ENCODE measurements at regions not wholly inside any gene's neighbourhood (a gene's known extent, or its start where the extent isn't known, plus 50 kb on each side); places are given as distances from the start of the nearest gene placed in this dataset.

- FAIRE-seq, result no peak
Measured at GRCh38 chr21:38997051-38997842, 186.0 kb downstream of the PSMG1 start.

- FAIRE-seq, result no peak
Measured at GRCh38 chr21:38996355-38996754, 186.9 kb downstream of the PSMG1 start.

GRCh38 chr21:38995731-38996130 is 187.5 kb downstream of the PSMG1 start:
- no peak for FAIRE-seq

- no peak for FAIRE-seq
Measured at GRCh38 chr21:38995071-38995669, 188.1 kb downstream of the PSMG1 start.

DNA sequence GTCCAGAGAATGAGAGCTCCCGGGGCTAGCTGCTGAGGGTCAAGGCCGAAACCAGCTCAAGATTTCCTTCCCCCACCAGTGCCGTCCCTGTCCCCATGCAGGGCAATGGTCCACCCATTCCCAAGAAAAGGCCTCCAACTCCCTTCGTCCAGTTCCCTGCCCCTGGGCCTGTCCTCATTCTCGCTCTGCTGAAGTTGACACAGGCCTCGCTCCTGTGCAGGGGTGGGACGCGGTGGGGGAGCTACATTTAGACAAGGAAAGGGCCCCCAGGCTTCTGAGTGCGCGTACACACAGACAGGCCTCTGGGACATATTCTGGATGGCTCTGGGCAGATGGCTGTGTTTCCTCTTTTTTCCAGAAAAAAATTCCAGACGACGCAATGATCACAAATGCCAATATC is 188.3 kb downstream of the ETS2 start:
- no peak for FAIRE-seq

- FAIRE-seq, result no peak
Measured at GRCh38 chr21:38993561-38993960, 187.8 kb downstream of the ETS2 start.

DNA sequence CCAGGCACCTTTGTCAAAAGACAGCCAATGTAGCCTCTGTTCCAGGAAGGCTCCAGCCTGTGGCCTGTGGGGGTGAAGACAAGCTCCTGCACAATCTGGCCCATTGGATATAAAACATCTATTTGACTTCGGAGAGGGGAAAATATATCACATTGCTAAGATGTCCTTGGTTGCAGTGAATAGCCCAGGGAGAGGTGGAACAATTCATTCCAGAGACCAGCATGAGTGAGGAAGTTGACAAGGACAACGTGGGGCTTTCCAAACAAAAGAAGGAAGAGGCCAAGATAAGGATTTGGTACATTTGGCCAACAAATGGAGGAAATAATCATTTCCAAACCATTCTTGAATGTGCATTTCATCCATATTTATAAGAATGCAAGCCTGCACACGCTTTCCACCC is 187.0 kb downstream of the ETS2 start:
- FAIRE-seq, result no peak

DNA sequence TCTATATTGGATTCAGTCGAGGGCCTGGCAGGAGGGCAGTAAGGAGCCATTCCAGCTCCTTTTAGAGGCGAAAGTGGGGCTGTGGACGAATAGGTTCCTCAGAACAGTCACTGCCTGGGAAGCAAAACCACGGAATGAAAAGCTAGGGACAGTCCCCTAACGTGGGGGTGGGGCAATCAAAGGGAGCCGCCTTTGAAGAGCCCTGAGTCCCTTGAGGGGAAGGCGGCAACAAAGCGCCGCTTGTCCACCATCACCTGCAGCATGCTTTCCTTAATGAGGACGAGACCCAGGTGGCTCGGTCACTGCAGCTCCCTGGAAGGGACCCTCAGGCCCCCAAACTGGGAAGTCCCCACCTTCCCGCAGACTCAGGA is 184.7 kb downstream of the ETS2 start:
- no peak for FAIRE-seq

GRCh38 chr21:38989745-38990423 is 184.2 kb downstream of the ETS2 start:
- no peak for FAIRE-seq

GRCh38 chr21:38989379-38989744 is 183.6 kb downstream of the ETS2 start:
- no peak for FAIRE-seq

GRCh38 chr21:38988509-38989378 is 183.0 kb downstream of the ETS2 start:
- no peak for FAIRE-seq

- FAIRE-seq, result no peak
Measured at GRCh38 chr21:38987633-38988508, 182.1 kb downstream of the ETS2 start.

DNA sequence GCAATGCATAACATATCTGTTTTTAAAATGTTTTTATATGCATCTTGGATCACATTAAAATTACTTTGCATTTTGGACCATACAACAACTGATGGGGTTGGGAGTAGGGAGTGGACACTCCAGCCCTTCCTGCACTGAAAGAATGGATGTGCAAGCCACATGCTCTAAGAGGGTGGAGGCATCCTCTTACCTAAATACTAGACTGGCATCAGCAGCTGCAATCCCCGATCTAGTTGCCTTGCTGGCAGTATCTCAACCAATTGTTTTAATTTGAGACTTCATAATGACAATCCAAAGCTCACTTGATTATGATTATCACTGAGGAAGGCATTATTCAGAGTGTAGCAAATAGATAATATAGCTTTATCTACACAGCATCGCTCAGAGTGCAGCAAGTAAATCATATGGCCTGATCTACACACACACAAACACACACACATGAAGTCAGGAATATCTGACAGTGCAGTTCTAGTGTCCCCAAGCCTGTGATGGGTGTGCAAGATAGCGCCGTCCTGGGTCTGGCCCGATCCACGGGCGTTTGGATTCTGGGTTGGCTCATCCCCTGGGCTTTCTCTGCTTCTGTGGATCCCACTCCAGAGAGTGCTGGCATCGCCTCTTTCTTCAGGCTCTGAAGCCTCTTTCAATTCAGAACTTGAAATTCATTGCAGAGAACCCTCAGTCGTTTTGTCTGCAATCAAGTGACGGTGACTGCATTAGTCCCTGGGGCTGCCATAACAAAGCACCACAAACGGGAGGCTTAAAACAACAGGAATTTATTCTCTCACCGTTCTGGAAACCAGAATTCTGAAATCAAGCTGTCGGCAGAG is 181.3 kb downstream of the ETS2 start:
- no peak for FAIRE-seq

GRCh38 chr21:38986406-38986805 is 180.7 kb downstream of the ETS2 start:
- no peak for FAIRE-seq

- no peak for FAIRE-seq
Measured at GRCh38 chr21:38985568-38986378, 180.0 kb downstream of the ETS2 start.

DNA sequence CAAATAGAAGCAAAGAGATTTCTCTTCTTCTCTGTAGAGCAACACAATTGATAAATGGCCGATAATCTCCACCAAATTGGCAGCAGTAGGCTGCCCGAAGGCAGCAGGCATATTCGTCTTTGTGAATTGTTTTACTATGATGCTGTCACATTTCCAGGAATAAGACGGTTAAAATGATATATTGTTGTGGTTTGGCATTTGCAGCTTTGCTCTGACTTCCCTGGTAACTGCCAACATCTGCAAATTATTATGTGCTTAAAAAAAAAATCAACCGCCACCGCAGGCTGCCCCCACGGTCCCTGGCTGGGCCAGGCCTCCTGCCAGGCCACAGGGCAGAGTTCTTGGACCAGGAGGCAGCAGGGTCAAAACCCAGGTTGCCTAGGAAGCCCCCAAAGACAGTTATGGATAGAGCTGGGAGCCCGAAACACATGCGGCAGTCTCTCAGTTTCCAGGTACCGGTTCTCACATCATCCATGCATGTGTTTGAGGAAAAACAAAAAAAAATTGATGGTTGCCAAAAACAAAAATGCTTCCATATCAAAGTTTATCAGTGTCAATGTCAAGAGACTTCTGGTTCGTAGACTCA is 179.3 kb downstream of the ETS2 start:
- FAIRE-seq, result no peak

GRCh38 chr21:38984568-38984967 is 178.8 kb downstream of the ETS2 start:
- FAIRE-seq, result no peak

DNA sequence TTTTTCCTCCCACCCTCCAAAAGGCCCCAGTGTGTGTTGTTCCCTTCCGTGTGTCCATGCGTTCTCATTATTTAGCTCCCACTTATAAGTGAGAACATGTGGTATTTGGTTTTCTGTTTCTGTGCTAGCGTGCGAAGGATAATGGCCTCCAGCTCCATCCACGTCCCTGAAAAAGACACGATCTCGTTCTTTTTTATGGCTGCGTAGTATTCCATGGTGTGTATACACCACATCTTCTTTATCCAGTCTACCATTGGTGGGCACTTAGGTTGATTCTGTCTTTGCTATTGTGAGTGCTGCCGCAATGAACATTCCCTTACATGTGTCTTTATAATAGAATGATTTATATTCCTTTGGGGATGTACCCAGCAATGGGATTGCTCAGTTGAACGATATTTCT is 177.8 kb downstream of the ETS2 start:
- FAIRE-seq, result no peak

DNA sequence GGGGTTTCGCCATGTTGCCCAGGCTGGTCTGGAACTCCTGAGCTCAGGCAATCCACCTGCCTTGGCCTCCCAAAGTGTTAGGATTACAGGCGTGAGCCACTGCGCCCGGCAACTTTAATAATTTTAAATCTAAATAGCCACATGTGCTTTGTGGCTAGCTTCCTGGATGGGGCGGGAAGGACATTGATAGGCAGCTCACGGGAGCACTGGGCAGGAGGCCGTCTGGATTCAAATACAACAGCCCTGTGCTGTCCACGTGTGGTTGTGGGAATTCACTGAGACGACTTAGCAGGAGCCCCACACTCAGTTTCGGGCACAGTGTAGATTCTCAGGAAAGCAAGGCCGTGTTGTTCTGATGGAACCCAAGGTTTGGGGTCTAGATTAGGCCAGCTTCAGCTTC is 177.1 kb downstream of the ETS2 start:
- no peak for FAIRE-seq

GRCh38 chr21:38982096-38982495 is 176.4 kb downstream of the ETS2 start:
- no peak for FAIRE-seq

Data from A204.1 (cell line).